Astrocyte of the cerebellum (primary cell): ENCODE measurements at regions not wholly inside any gene's neighbourhood (a gene's known extent, or its start where the extent isn't known, plus 50 kb on each side); places are given as distances from the start of the nearest gene placed in this dataset.

Source experiments
- DNase-seq: peaks from one replicate; pipeline ENCODE4 v3.0.0-alpha.2; 2011; ENCODE audit warnings: low read depth
- H3K4me3 ChIP-seq: 2 replicates; pipeline ENCODE4 v1.5.1; 2011; ENCODE audit warnings: mild to moderate bottlenecking, low read depth, low read length, moderate library complexity
- CTCF ChIP-seq: IDR thresholded peaks from 2 replicates; pipeline ENCODE4 v1.5.1; 2012; ENCODE audit warnings: low read length, low read depth, moderate library complexity, mild to moderate bottlenecking; ENCODE audit errors: missing control alignments
- in situ Hi-C: cut with HindIII; loops from 2 replicates; pipeline ENCODE4 v1.10.0; 2017; ENCODE audit warnings: low sequenced_read_pairs

- in situ Hi-C loops: no loop called here
- TF ChIP-seq CTCF: no peak
Measured at GRCh38 chr18:55875371-55875901, 287.4 kb upstream of the TCF4 start.

DNA sequence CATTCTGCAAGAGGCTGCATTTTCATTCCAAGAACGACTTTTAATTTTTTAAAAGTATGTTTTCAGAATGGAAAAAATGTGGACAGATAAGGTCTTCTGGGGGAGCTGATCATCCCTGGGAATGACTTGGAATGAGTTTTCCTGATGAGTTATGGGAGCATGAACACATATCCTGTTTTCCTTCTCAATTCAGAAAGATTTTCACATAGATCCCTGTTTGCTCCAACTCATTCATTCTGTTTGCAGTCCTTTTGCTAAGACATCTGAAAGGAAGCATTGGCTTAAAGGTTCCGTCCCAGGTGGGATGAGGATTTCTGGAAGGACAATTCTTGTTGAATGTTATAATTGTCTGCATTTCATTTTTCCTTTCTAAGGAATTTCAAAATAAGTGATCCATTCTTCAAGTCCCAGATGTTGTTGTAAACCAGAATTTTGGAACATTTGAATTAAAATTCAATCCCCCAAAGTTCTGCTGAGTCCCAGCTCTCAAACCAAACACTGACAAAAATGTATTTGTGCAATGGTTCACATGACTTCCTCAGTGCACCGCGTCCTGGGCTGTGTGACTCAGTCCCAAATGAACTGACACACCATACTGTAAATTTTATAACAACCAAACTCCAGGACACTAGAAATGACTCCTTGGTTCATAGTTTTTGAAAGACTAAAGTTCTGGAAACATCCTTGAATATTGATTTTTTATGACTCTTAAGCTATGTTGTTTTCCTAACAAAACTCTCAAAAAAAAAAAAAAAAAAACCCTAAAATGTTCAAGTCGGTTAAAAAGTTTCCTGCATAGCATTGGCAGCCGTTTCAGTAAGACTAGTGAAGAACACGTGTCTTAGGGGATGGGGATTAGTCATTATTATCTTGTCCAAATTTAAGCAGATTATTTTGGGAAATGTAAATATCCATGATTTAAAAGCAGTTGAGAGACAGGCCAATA, 281.8 kb upstream of the TCF4 start:
- in situ Hi-C loops: no loop called here
- TF ChIP-seq CTCF: no peak
- no peak for DNase-seq
- H3K4me3 ChIP-seq: no peak overlapping the region

More at GRCh38 chr18:55875371-55875901, 287.4 kb upstream of the TCF4 start:
- DNase-seq: no peak
- no peak overlapping the region for H3K4me3 ChIP-seq

- TF ChIP-seq CTCF: no peak
- DNase-seq: no peak
- in situ Hi-C loops: no loop called here
- no peak overlapping the region for H3K4me3 ChIP-seq
Measured at GRCh38 chr18:55868909-55869308, 280.9 kb upstream of the TCF4 start.

DNA sequence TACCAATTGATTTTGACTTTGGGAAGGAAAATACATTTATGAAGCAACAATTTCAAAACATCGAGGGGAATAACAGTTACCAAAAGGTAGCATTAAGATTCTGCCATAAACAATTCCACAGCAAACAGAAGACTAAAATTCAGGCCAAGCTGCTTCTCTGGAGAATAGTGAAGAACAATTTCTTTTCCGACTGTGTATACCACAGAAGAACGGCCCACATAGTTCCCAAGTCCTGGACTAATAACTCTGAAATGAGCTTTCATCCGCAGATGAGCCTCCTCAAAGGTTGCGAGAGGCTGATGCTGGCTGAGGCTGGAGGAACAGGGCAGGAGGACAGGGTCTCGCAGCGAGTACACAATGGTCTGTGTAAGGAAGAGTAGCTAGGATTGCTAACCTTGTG, 278.9 kb upstream of the TCF4 start:
- DNase-seq: no peak
- TF ChIP-seq CTCF: no peak
- in situ Hi-C loops: no loop called here
- no peak overlapping the region for H3K4me3 ChIP-seq

DNA sequence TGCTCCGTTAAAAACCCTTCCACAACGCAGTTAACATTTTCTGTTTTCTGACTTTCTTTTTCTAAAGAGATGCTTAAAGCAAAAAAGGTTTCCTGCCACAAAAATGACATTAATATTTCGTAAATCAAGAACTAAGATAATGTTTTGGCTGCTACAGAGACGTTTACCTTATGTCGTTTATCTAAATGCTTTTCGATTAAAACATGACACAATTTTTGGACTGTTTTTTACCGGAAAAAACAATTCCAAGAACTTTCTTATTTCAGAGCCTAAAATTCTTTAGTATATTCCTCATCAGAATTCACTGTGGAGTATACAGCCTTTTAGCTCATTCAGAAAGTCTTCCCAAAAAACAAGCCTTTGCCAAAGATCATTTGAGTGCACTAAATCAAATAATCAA, 278.0 kb upstream of the TCF4 start:
- DNase-seq: no peak
- TF ChIP-seq CTCF: no peak
- H3K4me3 ChIP-seq: no peak overlapping the region
- in situ Hi-C loops: no loop called here

- TF ChIP-seq CTCF: no peak
- in situ Hi-C loops: no loop called here
- no peak for DNase-seq
- H3K4me3 ChIP-seq: no peak overlapping the region
Measured at GRCh38 chr18:55864281-55864680, 276.3 kb upstream of the TCF4 start.
